ENCODE measurements at regions not wholly inside any gene's neighbourhood (a gene's known extent, or its start where the extent isn't known, plus 50 kb on each side); places are given as distances from the start of the nearest gene placed in this dataset.

GRCh38 chr12:85504164-85504563, 224.1 kb downstream of the ALX1 start:
- Histone ChIP-seq H3K4me3 (ENCODE audit: low read depth, low read length) (no peak overlapping the region), H3K27ac (no peak overlapping the region), H3K27me3 (replicated peaks) (no peaks in the 10 kb centered on the region), H3K36me3 (replicated peaks) (no peaks in the 10 kb centered on the region)
- no peak for TF ChIP-seq CTCF (IDR thresholded peaks at IDR 0.05; ENCODE audit: low read depth, low read length, missing control alignments)
- no peak for DNase-seq
- in situ Hi-C loops (cut with HindIII; ENCODE audit: low pct_ligation_motif_present, low sequenced_read_pairs) = no loop called here

- no peak overlapping the region for H3K27ac ChIP-seq
- no peak overlapping the region for H3K4me3 ChIP-seq (ENCODE audit: low read depth, low read length)
- in situ Hi-C loops (cut with HindIII; ENCODE audit: low pct_ligation_motif_present, low sequenced_read_pairs) = no loop called here
- H3K36me3 ChIP-seq (replicated peaks) = no peaks in the 10 kb centered on the region
- DNase-seq = no peak
- no peaks in the 10 kb centered on the region for H3K27me3 ChIP-seq (replicated peaks)
- no peak for TF ChIP-seq CTCF (IDR thresholded peaks at IDR 0.05; ENCODE audit: low read depth, low read length, missing control alignments)
Measured at GRCh38 chr12:85504624-85505023, 224.6 kb downstream of the ALX1 start.

DNA sequence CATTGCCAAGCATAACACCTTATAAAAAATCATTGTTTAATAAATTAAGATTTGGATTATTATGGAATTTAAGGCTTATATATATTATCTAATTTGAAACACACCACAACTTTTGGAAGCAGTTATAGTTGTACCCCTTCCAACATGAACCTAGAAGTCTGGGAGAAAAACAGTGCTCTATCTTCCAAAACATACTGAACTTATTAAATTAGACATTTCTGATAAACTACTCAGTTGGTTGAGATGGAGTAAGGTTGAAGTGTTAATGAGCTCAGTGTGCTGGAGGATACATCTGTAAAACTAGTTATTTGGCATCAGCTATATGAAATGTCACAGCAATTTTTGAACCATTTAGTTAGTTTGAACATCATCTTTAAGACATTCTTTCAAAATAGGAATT, 227.4 kb downstream of the ALX1 start:
- Histone ChIP-seq H3K36me3 (replicated peaks) (no peaks in the 10 kb centered on the region), H3K27me3 (replicated peaks) (no peaks in the 10 kb centered on the region), H3K4me3 (ENCODE audit: low read depth, low read length) (no peak overlapping the region), H3K27ac (no peak overlapping the region)
- TF ChIP-seq CTCF (IDR thresholded peaks at IDR 0.05; ENCODE audit: low read depth, low read length, missing control alignments) = no peak
- in situ Hi-C loops (cut with HindIII; ENCODE audit: low pct_ligation_motif_present, low sequenced_read_pairs) = no loop called here
- no peak for DNase-seq

GRCh38 chr12:85509081-85509856, 229.2 kb downstream of the ALX1 start:
- H3K27me3 ChIP-seq (replicated peaks) = no peaks in the 10 kb centered on the region
- DNase-seq = no peak
- no peak for TF ChIP-seq CTCF (IDR thresholded peaks at IDR 0.05; ENCODE audit: low read depth, low read length, missing control alignments)
- H3K36me3 ChIP-seq (replicated peaks) = no peaks in the 10 kb centered on the region
- H3K27ac ChIP-seq = no peak overlapping the region
- in situ Hi-C loops (cut with HindIII; ENCODE audit: low pct_ligation_motif_present, low sequenced_read_pairs) = no loop called here
- no peak overlapping the region for H3K4me3 ChIP-seq (ENCODE audit: low read depth, low read length)

- in situ Hi-C loops (cut with HindIII; ENCODE audit: low pct_ligation_motif_present, low sequenced_read_pairs) = no loop called here
- Histone ChIP-seq H3K4me3 (ENCODE audit: low read depth, low read length) (no peak overlapping the region), H3K27me3 (replicated peaks) (no peaks in the 10 kb centered on the region), H3K36me3 (replicated peaks) (no peaks in the 10 kb centered on the region), H3K27ac (no peak overlapping the region)
- DNase-seq = no peak
- TF ChIP-seq CTCF (IDR thresholded peaks at IDR 0.05; ENCODE audit: low read depth, low read length, missing control alignments) = no peak
Measured at GRCh38 chr12:85509857-85510256, 229.8 kb downstream of the ALX1 start.

- TF ChIP-seq CTCF (IDR thresholded peaks at IDR 0.05; ENCODE audit: low read depth, low read length, missing control alignments) = no peak
- H3K27me3 ChIP-seq (replicated peaks) = no peaks in the 10 kb centered on the region
- H3K27ac ChIP-seq = no peak overlapping the region
- H3K4me3 ChIP-seq (ENCODE audit: low read depth, low read length) = no peak overlapping the region
- in situ Hi-C loops (cut with HindIII; ENCODE audit: low pct_ligation_motif_present, low sequenced_read_pairs) = no loop called here
- DNase-seq = no peak
- no peaks in the 10 kb centered on the region for H3K36me3 ChIP-seq (replicated peaks)
Measured at GRCh38 chr12:85516039-85516438, 236.0 kb downstream of the ALX1 start.

Data from brain microvascular endothelial cell (primary cell).